ENCODE measurements at regions not wholly inside any gene's neighbourhood (a gene's known extent, or its start where the extent isn't known, plus 50 kb on each side); places are given as distances from the start of the nearest gene placed in this dataset.
A peak's percentile ranks its signal among the peaks of the same experiment; 100 is the strongest.
"Not testable (repeated sequence)": the region's sequence is repeated elsewhere in the genome, so short reads cannot be mapped to it uniquely, and the experiment has no call there.

DNA sequence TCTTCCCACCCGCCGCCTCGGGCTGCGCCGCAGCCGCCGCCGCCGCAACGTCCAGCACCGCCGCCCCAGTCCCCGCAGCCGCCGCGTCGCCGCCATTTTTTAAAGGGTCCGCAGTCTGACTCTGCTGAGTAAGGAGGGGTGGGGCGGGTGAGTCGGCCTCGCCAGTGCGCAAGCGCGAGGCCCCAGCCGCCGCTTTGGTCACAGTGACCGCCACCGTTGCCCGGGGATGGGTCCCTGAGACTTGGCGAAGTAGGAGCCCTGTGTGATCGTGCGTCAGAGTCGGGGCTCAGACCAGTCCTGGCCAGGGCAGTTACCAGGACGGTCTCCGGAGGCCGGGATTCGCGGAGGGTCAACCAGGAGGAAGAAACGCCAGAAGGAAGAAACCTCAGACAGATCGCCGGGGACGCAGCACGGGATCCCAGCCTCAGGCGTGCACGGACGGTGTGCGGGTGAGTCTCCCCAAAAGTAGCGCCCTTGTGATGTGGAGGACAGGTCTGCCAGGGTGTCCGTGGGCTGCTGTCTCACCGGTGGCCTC, 1414.2 kb upstream of the PCDH10 start:
- DNase-seq: not testable (repeated sequence)

DNA sequence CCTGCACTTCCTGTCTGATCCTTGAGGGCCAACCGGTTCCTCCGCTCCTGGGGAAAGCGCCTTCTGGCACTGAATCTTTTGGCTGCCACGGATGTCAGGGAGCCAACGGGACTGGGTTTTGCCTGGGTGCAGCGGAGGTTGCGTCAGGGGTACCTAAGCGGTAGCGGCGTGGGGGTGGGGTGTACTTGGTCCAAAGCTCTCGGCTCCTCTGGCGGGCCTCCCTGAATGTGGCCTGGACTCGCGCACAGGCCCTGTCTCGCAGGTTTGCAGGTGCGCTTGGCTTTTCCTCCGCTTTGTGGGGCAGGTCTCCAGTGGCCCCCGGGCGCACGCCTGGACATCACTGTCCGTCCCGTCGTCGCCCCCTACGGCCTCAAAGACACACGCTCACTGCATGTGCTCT, 1410.1 kb upstream of the PCDH10 start:
- not testable (repeated sequence) for DNase-seq

GRCh38 chr4:131741836-131742235, 1407.3 kb upstream of the PCDH10 start:
- not testable (repeated sequence) for DNase-seq

DNA sequence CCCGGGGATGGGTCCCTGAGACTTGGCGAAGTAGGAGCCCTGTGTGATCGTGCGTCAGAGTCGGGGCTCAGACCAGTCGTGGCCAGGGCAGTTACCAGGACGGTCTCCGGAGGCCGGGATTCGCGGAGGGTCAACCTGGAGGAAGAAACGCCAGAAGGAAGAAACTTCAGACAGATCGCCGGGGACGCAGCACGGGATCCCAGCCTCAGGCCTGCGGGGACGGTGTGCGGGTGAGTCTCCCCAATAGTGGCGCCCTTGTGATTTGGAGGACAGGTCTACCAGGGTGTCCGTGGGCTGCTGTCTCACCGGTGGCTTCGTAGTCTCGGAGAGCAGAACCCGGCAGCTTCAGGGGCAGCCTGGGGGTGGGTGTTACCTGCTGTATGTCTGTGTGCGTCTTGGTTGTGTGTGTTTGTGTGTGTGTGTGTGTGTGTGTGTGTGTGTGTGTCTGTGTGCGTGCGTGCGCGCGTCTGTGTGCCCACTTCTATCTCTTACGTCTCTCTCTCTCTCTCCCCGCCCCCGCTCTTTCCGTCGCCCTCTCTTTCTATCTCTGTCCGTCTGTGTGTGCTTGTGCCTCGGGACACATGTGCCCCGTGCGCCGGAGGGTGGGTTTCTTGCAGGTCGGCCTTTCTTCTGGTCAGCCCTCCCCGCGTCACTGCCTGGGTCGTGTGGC, 1406.4 kb upstream of the PCDH10 start:
- peak in 1 of 4 experiments; percentile 1 for DNase-seq

DNA sequence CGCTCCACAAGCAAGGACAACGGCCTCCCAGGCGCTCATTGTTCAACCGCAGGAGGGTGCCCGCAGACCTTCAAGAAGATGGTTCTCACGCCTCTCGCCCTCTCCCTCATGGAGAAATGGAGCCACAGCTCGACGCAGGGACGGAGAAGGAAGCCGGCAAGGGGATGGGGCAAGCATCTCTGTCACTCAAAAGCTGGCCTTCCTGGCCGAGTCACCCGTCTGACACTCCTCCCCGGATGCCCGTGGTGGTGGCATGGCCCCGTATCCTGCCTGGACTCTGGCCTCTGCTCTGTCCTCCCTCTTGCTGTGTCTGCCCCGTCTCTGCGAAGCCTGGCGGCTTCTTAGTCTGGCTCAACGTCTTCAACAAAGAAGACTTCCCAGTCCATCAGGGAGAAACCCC, 1405.7 kb upstream of the PCDH10 start:
- not testable (repeated sequence) for DNase-seq

DNA sequence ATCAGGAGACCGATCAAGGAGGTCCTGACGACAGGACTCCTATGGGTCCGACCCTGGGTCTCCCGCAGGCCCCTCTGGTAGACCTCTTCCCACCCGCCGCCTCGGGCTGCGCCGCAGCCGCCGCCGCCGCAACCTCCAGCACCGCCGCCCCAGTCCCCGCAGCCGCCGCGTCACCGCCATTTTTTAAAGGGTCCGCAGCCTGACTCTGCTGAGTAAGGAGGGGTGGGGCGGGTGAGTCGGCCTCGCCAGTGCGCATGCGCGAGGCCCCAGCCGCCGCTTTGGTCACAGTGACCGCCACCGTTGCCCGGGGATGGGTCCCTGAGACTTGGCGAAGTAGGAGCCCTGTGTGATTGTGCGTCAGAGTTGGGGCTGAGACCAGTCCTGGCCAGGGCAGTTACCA, 1401.9 kb upstream of the PCDH10 start:
- DNase-seq: not testable (repeated sequence)

GRCh38 chr4:131749224-131749623, 1399.9 kb upstream of the PCDH10 start:
- not testable (repeated sequence) for DNase-seq

DNA sequence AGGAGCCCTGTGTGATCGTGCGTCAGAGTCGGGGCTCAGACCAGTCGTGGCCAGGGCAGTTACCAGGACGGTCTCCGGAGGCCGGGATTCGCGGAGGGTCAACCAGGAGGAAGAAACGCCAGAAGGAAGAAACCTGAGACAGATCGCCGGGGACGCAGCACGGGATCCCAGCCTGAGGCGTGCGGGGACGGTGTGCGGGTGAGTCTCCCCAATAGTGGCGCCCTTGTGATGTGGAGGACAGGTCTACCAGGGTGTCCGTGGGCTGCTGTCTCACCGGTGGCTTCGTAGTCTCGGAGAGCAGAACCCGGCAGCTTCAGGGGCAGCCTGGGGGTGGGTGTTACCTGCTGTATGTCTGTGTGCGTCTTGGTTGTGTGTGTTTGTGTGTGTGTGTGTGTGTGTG, 1399.1 kb upstream of the PCDH10 start:
- not testable (repeated sequence) for DNase-seq

GRCh38 chr4:131750469-131750868, 1398.6 kb upstream of the PCDH10 start:
- DNase-seq: not testable (repeated sequence)

DNA sequence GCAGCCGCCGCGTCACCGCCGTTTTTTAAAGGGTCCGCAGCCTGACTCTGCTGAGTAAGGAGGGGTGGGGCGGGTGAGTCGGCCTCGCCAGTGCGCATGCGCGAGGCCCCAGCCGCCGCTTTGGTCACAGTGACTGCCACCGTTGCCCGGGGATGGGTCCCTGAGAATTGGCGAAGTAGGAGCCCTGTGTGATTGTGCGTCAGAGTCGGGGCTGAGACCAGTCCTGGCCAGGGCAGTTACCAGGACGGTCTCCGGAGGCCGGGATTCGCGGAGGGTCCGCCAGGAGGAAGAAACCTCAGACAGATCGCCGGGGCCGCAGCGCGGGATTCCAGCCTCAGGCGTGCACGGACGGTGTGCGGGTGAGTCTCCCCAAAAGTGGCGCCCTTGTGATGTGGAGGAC, 1386.9 kb upstream of the PCDH10 start:
- not testable (repeated sequence) for DNase-seq

GRCh38 chr4:131764730-131765129, 1384.4 kb upstream of the PCDH10 start:
- no peak for DNase-seq

DNA sequence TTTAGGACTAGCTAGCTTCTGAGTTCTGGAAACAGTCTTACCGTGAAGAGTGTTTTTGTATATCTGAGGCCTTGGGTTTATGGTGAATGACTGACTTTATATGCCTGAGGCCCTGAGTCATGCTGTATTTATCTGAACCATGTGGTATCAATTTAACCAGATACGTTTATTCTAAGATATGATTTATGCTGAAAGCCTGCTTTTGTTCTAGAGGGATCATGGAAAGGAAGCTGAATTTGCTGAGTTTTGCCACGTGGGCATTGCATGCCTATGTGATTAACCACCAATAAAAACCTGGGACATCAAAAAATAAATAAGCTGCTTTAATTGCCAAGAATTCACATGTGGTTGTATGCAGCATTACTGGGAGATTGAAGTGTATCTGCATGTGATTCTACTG, 1374.7 kb upstream of the PCDH10 start:
- not testable (repeated sequence) for DNase-seq

- not testable (repeated sequence) for DNase-seq
Measured at GRCh38 chr4:131810565-131810964, 1338.5 kb upstream of the PCDH10 start.

Measured in activated CD4-positive, CD25-positive, alpha-beta regulatory T cell (primary cell).